ENCODE measurements at regions not wholly inside any gene's neighbourhood (a gene's known extent, or its start where the extent isn't known, plus 50 kb on each side); places are given as distances from the start of the nearest gene placed in this dataset.

DNA sequence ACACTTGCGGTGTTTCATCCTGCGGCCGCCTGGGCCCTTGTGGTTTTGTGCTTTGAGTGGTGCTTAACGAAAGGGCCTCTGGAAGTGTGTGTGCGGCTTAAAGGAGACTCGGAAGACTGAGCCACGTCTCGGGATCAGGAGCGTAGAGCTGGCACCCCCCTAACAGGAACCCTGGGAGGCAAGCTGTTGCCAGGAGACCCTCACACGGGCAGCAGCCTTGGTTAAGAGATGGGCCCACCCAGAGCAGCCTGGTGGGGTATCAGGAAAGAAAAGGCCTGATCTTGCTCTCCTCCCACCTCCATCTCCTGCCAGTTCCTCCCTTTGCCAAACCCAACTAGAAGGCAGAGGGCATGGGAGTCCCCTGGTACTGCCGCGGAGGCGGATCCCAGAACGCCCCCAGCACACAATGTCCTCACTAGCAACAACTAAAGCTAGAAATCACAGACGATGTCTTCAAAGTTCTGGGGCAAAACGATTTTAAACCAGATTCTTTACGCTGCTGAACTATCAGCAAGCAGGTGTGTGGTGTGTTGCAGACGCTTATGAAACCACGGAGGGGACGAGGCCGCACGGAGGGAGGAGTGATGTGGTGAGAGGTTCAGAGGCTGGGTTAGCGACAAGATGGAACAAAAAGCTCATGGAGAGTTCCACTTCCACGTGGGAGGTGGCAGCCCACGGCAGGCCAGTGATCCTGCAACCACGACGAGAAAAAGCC lies 67.0 kb upstream of the INPP5A start:
- Histone ChIP-seq H3K9me3 (ENCODE audit: control insufficient read depth, insufficient read depth, low read depth, low read length) (no peaks in the 10 kb centered on the region), H3K4me3 (ENCODE audit: low read depth, low read length) (no peak overlapping the region), H3K27ac (ENCODE audit: extremely low read depth, low read depth, low read length) (no peak overlapping the region), H3K36me3 (ENCODE audit: control insufficient read depth in 2 of 2, insufficient read depth in 1 of 2, low read length in 2 of 2) (no peaks in the 10 kb centered on the region), H3K4me1 (ENCODE audit: control insufficient read depth, insufficient read depth, low read length) (no peaks in the 10 kb centered on the region)
- ChIA-PET CTCF (interaction anchor here (1.5 kb wide), 1 partner anchor 12 kb away, joined by 14 read pairs; no protein-coding TSS in a partner anchor), POLR2A (no interaction called here)
- TF ChIP-seq, protein P1, sequence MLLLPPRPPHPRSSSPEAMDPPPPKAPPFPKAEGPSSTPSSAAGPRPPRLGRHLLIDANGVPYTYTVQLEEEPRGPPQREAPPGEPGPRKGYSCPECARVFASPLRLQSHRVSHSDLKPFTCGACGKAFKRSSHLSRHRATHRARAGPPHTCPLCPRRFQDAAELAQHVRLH (tag by site-specific recombination; IDR thresholded peaks at IDR 0.05), result no peak
- TF ChIP-seq ZNF121 (tag by site-specific recombination; IDR thresholded peaks at IDR 0.05) (no peak), ZNF138 (tag by site-specific recombination; IDR thresholded peaks at IDR 0.05; ENCODE audit: borderline replicate concordance) (no peak), ZNF514 (tag by site-specific recombination; IDR thresholded peaks at IDR 0.05) (no peak), ZNF37A (tag by site-specific recombination; IDR thresholded peaks at IDR 0.05) (no peak), KLF9 (tag by site-specific recombination; IDR thresholded peaks at IDR 0.05; ENCODE audit: low read depth) (no peak), ZNF785 (tag by site-specific recombination; IDR thresholded peaks at IDR 0.05) (no peak), EGR2 (tag by site-specific recombination; IDR thresholded peaks at IDR 0.05; ENCODE audit: low read depth) (peak; percentile 29; the same call in 1 of the 2 replicates), ZNF664 (tag by site-specific recombination; IDR thresholded peaks at IDR 0.05) (no peak), HOXD13 (CRISPR knock-in tag; IDR thresholded peaks at IDR 0.05; ENCODE audit: borderline replicate concordance) (no peak), HOXC10 (CRISPR knock-in tag; IDR thresholded peaks at IDR 0.05) (no peak), ZSCAN4 (tag by site-specific recombination; IDR thresholded peaks at IDR 0.05) (no peak), ZNF404 (tag by site-specific recombination; IDR thresholded peaks at IDR 0.05) (no peak), ZFHX2 (tag by site-specific recombination; conservative IDR thresholded peaks at IDR 0.05) (0 out of 2 replicates have a peak, but pooled peaks have one; percentile 11)
- TF ChIP-seq, protein P2, sequence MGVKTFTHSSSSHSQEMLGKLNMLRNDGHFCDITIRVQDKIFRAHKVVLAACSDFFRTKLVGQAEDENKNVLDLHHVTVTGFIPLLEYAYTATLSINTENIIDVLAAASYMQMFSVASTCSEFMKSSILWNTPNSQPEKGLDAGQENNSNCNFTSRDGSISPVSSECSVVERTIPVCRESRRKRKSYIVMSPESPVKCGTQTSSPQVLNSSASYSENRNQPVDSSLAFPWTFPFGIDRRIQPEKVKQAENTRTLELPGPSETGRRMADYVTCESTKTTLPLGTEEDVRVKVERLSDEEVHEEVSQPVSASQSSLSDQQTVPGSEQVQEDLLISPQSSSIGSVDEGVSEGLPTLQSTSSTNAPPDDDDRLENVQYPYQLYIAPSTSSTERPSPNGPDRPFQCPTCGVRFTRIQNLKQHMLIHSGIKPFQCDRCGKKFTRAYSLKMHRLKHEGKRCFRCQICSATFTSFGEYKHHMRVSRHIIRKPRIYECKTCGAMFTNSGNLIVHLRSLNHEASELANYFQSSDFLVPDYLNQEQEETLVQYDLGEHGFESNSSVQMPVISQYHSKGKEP (tag by site-specific recombination; IDR thresholded peaks at IDR 0.05), result no peak

DNA sequence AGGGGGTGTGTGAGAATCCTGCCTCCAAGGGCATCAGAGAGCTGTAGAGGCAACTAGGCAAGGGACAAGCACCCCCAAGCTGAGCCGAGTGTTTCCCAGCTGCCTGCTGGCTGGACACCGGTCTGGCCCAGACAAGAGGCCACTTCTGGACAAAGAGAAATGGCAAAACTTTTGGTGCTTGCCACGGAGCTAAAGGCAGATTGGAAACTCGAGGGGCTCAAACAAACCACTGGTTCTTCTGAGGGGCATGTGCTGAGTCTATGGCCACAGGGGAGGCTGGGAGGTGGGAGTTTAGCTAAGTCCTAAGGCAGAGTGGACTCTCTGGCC lies 66.5 kb upstream of the INPP5A start:
- Histone ChIP-seq H3K27ac (ENCODE audit: extremely low read depth, low read depth, low read length) (no peak overlapping the region), H3K4me1 (ENCODE audit: control insufficient read depth, insufficient read depth, low read length) (no peaks in the 10 kb centered on the region), H3K4me3 (ENCODE audit: low read depth, low read length) (no peak overlapping the region), H3K9me3 (ENCODE audit: control insufficient read depth, insufficient read depth, low read depth, low read length) (no peaks in the 10 kb centered on the region), H3K36me3 (ENCODE audit: control insufficient read depth in 2 of 2, insufficient read depth in 1 of 2, low read length in 2 of 2) (no peaks in the 10 kb centered on the region)
- POLR2A ChIA-PET, result no interaction called here
- CTCF ChIA-PET, result interaction anchor here (1.5 kb wide), 1 partner anchor 12 kb away, joined by 14 read pairs; no protein-coding TSS in a partner anchor
- TF ChIP-seq ZNF510 (tag by site-specific recombination; IDR thresholded peaks at IDR 0.05; ENCODE audit: insufficient replicate concordance) (no peak), ZNF341 (tag by site-specific recombination; IDR thresholded peaks at IDR 0.05; ENCODE audit: low read depth) (no peak), ZNF639 (tag by site-specific recombination; IDR thresholded peaks at IDR 0.05) (no peak), ZNF843 (tag by site-specific recombination; IDR thresholded peaks at IDR 0.05) (no peak), ZNF658 (tag by site-specific recombination; IDR thresholded peaks at IDR 0.05) (no peak), ZNF274 (IDR thresholded peaks at IDR 0.05; ENCODE audit: low read length) (no peak), ZNF274 (tag by site-specific recombination; IDR thresholded peaks at IDR 0.05; ENCODE audit: borderline replicate concordance) (no peak), ZNF777 (tag by site-specific recombination; IDR thresholded peaks at IDR 0.05; ENCODE audit: borderline replicate concordance) (no peak), ZNF2 (tag by site-specific recombination; IDR thresholded peaks at IDR 0.05) (no peak), ZNF747 (tag by site-specific recombination; IDR thresholded peaks at IDR 0.05) (no peak), ZNF239 (tag by site-specific recombination; IDR thresholded peaks at IDR 0.05) (no peak), ZNF768 (tag by site-specific recombination; IDR thresholded peaks at IDR 0.05) (no peak), ZNF350 (tag by site-specific recombination; IDR thresholded peaks at IDR 0.05) (no peak), ZNF830 (tag by site-specific recombination; IDR thresholded peaks at IDR 0.05; ENCODE audit: low read depth) (no peak), ZNF529 (tag by site-specific recombination; IDR thresholded peaks at IDR 0.05; ENCODE audit: insufficient replicate concordance) (no peak)
- TF ChIP-seq, protein P3, sequence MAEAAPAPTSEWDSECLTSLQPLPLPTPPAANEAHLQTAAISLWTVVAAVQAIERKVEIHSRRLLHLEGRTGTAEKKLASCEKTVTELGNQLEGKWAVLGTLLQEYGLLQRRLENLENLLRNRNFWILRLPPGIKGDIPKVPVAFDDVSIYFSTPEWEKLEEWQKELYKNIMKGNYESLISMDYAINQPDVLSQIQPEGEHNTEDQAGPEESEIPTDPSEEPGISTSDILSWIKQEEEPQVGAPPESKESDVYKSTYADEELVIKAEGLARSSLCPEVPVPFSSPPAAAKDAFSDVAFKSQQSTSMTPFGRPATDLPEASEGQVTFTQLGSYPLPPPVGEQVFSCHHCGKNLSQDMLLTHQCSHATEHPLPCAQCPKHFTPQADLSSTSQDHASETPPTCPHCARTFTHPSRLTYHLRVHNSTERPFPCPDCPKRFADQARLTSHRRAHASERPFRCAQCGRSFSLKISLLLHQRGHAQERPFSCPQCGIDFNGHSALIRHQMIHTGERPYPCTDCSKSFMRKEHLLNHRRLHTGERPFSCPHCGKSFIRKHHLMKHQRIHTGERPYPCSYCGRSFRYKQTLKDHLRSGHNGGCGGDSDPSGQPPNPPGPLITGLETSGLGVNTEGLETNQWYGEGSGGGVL (tag by site-specific recombination; IDR thresholded peaks at IDR 0.05), result no peak
